HUDEP-2 (cell line): ENCODE measurements at regions not wholly inside any gene's neighbourhood (a gene's known extent, or its start where the extent isn't known, plus 50 kb on each side); places are given as distances from the start of the nearest gene placed in this dataset.
"Not testable (repeated sequence)": the region's sequence is repeated elsewhere in the genome, so short reads cannot be mapped to it uniquely, and the experiment has no call there.

Source experiments
- DNase-seq, 76 experiments: peaks; one replicate each; lab custom pipeline; 2025; ENCODE audit not compliant: unreplicated experiment in 76 of 76; lab: John Stamatoyannopoulos, UW

GRCh38 chrX:39672405-39672804 is 425.4 kb downstream of the BCOR start:
- no peak for DNase-seq

DNA sequence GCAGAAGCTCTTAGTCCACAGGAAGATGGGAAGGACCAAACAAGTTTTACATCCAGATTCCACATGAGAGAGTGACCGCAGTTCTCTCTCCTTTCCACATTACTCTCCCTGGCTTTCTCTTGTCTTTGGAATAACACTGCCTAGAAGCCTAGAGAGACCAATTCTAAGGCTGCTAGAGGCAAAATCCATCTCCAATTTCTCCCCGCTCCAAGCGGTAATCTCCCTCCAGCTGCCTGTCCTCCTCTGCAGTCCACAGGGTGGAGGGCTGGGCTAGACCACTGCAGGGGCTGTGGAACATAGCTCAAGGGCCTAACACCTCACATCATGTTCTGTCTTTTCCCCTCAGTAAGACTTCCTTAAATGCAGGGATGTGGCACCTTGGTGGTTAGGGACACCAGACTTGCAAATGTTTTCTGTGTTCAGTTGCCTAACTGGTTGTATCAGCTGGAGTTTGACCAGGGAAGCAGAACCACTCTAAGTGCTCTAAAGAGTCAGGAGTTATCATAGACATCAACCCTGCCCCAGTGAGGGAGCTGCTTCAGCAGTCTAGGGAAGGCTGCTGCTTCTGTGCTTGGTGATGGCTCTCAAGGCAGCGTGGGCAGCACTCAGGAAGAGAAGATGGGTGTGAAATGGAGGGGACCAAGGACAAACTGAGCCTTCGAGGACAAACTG is 423.1 kb downstream of the BCOR start:
- DNase-seq: no peak

DNA sequence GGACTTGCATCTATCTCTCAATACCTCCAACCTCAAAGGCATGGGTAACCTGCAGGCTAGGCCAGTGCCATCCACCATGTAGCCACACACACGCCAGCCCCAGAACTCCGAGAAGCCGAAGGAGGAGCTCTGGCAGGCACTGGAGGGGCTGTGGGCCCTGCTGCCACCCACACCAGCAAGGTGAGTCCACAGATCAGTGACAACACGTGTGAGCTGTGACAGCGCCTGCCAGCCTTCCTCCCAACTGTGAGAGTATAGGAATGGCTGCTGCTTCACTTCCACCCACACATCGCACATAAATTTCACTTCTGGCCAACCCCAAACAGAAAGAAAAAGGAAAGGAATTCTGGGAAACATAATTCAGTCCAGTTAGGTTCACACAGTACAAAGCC is 422.6 kb downstream of the BCOR start:
- no peak for DNase-seq

DNA sequence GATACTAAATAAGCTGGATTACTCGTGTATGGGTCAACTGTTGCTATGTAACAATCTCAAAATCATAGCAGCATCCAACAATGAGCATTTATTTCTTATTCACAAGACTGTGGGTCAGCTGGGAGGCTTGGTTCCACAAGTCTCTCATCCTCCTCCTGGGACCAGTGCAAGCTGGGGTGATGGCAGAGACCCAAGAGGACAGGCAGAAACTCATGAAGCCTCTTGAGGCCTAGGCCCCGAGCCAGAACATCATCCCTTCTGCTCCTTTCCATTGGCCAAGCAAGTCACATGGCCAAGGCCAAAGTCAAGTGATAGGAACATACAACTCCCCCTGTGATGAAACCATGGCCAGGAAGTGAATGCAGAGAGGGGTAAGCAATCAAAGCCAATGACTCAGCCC is 422.1 kb downstream of the BCOR start:
- no peak for DNase-seq

- no peak for DNase-seq
Measured at GRCh38 chrX:39676434-39676833, 421.3 kb downstream of the BCOR start.

GRCh38 chrX:39677585-39677977 is 420.2 kb downstream of the BCOR start:
- DNase-seq: no peak

- DNase-seq: no peak
Measured at GRCh38 chrX:39677978-39678791, 419.6 kb downstream of the BCOR start.

DNA sequence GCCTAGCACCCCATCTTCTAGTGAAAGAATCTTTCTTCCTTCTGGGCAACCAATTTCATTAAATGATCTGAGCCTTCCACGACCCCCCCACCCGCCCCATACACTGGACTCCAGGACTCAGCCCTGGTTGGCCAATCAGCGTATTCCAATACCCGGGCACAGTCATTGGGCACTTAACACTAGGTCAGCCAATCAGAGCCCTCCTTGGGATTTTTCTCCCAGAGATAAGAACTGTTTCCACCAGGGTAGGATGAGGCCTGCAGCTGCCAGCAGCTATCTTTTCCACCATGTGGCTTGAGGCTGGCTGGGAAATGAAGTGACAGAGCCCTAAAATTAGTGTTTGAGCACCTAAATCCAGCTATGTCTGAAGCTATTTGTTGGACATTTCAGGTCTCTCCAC is 418.8 kb downstream of the BCOR start:
- no peak for DNase-seq

- DNase-seq: no peak
Measured at GRCh38 chrX:39679497-39680157, 418.1 kb downstream of the BCOR start.

DNA sequence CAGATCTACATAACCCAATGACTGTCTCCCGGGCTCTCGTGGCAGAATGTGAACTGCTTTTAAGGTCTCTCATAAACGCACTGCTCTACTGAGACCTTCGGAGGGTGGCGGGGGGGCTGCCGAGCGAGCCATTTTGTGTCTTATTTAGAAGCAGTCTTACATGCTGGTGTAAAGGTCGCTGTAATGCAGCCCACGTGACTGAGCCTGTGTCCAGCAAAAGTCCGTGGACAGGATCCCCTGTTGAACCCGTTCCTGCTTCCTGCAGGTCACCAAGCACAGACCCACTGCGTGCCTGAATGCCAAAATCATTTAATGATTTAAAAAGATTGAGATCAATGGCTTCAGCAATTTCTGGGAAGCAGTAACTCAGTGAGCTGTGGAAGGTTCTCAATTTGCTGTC is 415.9 kb downstream of the BCOR start:
- DNase-seq: no peak

GRCh38 chrX:39682778-39683177 is 415.0 kb downstream of the BCOR start:
- peak in 1 of 76 experiments; percentile 0 for DNase-seq

DNA sequence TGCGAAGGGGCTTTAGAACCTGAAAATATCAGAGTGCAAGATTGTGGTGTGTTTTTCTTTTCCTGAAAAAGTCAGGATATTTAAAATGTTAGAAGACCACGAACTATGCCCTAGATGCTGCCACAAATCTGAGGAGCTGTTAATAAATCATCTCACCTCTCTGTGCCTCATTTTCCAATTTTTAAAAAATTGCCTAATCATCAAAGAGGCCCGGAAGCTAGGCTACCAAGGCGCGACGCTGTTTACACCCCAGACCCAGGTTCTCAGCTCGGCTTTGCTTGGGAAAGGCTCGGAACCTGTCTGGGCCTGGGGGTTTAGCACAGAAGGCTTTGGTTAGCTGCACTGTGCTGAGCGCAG is 409.6 kb downstream of the BCOR start:
- no peak for DNase-seq

- DNase-seq: peak in 43 of 76 experiments; percentile 0 to 58 (median 11)
Measured at GRCh38 chrX:39688576-39689375, 409.0 kb downstream of the BCOR start.

DNA sequence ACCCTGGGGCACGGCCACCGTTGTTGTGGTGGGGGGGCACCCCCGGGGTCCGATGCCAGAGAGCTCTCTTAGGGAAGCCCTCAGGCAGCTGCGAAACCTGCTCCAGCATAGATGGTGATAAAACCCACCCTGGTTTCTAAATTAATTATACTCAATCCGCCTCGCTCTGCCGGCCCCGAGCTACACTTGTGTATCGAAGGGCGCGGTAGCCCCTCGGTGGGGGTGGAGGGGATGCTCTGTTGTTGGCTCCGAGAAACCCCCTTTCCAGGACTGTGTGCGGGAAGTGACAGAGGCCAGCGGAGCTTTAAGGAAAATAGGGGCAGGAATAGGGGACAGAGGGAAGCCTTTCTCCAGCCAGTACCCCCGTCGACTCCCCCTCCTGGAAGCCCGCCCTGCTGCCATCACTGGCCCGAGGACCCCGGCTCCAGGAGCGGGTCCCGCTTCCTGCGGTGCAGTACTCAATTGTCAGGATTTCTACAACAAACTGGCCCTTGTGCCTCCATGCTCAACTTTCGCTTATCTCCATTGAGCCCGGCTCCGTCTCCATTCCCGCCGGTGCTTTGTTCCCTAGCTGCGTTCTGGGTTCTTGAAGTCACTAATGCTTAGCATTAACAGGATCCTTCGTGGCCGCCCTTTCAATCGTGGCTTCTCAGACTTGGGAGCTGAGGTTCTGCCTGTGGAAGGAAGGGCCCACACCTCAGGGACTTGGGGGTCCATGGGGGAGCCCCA is 408.2 kb downstream of the BCOR start:
- no peak for DNase-seq

- DNase-seq: no peak
Measured at GRCh38 chrX:39690541-39691415, 407.0 kb downstream of the BCOR start.

- DNase-seq: no peak
Measured at GRCh38 chrX:39691724-39692123, 406.0 kb downstream of the BCOR start.

DNA sequence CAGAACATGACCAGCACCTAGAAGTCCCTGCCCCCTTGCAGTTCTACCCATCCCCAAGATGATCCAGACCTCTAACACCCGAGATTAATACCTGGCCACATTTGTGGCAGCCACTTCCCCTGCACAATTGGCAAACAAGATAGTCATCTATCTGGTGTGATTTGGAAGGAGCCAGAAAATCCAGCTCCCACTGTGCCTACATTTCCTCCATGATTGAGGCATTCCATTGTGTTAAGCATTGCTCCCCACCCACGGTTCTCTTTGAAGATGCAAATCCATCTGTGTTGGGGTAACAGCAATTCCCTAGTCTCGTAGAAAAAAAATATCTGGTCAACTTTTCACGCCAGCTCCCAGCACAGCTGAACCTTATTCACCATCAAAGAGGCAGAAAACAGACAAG is 405.0 kb downstream of the BCOR start:
- DNase-seq: no peak

GRCh38 chrX:39693298-39693697 is 404.5 kb downstream of the BCOR start:
- no peak for DNase-seq

- not testable (repeated sequence) for DNase-seq
Measured at GRCh38 chrX:39702636-39703035, 395.1 kb downstream of the BCOR start.
